DMS53 (cell line): ENCODE measurements at regions not wholly inside any gene's neighbourhood (a gene's known extent, or its start where the extent isn't known, plus 50 kb on each side); places are given as distances from the start of the nearest gene placed in this dataset.

ENCODE experiments used
- DNase-seq: peaks from one replicate; lab custom pipeline; 2025; lab: John Stamatoyannopoulos, UW

DNA sequence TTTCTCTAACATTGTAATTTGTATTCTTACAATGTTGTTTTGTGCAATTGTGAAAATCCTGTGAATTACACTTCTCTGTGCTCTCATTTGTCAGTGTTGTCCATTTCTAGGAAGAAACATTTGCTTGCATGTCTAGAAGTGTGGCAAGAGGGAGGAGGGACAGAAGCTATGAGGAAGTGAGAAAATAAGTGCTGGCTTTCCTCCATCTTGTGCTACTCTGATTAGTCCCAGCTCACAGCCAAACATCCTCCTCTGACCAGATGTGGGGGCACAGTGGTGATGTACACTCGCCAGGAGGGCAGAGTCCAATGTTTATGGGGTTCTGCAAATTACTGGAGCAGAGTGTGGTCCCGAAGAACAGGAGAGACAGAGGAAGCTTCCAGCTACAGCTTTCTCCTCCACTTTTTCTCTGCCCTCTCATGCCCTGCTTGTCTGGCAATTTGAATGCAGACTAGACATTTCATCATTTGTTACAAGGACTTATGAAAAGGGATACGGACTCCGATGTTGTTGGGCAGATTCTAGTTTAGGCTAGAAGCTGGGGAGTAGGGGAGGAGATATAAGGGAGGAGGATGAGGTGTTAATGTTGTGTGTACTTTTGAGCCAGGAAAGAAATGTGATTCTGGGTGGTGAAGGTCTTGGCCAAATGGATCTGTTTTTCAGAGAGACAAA, 131.0 kb upstream of the C1GALT1 start:
- DNase-seq, result peak; percentile 9

DNA sequence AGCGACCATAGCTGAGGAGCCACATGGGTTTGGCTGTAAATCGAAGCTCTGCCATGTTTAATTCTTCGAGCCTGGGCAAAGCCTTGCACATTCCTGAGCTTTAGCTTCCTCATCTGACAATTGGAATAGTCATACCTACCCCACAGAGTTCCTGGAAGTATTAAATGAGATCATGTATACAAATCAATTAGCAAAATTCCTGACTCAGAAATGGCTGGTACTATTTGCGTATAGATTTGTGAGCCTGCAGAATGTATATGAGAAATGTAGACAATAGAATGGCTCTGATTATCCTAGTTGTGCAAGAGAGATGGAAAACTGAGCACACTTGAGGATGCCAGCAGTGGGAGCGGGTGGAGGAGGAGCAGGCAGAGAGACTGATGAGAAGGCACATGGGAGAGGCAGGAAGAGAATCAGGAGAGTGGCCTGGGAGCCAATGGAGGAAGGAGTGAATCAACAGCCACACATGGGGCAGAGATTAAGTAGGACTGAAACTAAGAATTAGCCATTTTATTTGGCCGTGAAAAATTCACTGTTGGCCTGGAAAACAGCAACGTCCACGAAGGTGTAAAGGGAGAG, 128.0 kb upstream of the C1GALT1 start:
- DNase-seq, result no peak

DNA sequence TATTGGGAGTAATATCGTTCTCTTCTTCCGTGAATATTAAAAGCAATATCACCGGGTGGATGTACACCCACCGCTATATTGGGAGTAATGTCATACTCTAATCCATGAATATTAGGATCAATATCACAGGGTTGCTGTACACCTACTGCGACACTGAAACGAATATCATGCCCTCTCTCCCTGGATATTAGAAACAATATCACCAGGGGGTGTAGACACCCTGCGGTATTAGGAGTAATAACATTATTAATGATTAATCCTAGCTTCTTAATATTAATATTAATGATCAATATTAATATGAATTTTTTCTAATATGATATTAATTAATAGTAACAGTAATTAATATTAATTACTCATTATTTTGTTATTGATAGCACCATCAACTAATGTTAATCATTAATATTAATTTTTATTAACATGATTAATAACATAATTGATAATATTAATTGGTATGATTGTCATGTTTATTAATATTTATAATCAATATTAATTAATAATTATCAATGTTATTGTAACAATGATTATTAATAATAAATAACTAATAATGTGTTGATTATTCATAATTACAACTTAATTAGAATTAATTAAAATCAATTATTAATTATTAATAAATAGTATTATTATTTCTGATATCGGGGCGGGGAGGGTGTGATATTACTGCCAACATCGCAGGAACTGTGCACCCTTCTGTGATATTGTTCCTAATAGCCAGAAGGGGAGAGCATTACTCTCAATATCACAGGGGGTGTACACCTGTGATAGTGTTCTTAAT, 121.3 kb upstream of the C1GALT1 start:
- DNase-seq, result no peak

DNA sequence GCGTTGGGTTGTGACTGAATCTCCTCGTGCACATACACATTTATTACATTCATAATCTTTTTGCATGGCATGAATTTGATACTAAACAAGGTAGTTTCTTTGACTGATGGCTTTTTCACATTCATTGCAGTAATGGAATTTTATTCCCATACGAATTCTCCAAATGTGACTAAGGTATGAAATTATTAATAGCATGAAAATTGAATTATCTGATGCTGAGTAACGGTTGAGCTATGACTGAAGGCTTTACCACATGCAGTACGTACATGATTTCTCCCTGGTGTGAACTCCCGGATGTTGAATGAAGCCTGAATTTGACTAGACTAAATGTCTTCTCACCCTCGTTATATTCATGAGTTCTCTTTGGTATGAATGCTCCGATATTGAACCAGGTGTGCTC, 104.4 kb upstream of the C1GALT1 start:
- no peak for DNase-seq

DNA sequence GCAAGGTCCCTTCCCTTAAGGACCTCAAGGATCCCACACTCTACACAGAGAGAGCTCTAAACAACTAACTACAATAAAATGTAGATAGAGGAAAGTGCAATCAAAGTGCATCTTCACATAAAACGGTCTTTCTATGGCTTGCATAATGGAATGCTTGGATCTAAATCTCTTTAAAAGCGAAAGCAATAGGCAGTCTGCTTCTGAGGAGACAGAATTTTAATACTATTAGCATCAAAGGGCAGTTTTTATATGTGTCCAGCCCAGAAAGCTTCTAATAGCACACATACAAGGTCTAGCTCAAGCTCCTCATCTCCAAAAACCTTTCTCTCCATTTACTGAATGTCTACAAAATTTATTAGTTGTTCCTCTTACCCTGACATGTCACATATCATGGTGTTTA, 101.5 kb upstream of the C1GALT1 start:
- no peak for DNase-seq

DNA sequence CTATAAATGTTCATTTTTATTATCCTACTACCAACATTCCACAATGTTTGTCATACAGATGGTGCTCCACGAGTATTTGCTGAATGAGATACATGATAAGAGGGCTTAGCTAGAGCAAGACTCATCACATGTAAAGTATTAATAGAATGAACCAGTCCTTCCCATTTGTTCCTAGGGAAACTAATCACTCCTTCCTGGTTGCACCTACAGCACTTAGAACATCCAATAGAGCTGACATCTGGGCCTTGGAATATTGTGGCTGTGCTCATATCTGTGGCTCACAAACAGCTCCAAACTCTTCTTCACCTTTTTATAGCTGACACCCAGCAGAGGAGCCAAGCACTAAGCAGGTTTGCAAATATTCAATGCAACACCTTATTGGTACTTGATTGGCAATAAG, 91.9 kb upstream of the C1GALT1 start:
- no peak for DNase-seq

DNA sequence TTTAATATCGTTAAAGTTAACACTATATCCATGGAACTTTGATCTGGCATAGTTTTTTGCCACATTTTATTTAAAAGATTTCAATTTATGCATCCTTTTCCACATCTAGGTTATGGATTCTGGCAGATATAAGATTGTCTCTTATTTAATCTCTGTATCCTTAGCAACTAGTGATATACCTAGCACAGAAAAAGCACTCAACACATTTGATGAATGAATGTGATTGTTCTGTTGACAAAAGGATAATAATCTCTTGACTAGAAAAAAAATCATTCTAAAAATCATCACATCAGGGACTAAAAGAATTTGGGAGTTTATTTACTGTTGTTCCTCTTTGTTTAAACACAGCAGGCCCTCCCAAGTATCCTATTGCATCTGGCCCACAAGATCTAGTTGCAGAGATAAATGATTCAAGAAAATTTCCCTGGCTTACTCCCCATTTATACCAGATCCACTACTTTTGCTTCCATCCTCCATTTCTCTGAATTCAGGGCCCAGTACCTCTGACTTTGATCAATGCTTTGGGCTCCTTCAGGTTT, 84.0 kb upstream of the C1GALT1 start:
- no peak for DNase-seq

DNA sequence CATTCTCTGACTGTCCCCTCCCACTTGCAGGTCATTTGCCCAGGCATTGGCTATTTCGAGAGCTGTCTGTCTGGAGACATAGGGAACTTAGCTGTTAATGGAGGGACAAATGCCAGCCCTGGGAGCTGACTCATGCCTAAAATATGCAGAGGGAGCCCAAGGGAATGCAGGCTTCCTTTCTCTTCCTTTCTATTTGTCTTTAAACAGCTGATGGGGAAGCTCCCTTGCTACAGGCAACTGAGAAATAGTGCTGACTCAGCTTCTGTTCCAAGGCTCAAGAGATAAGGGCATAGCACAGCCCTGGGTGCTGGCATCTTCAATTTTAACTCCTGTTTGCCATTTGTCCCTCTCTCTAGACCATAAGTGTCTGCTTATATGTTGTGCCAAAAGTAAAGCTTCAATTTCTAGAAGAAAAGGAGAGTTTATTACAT, 82.7 kb upstream of the C1GALT1 start:
- DNase-seq, result peak; percentile 87

DNA sequence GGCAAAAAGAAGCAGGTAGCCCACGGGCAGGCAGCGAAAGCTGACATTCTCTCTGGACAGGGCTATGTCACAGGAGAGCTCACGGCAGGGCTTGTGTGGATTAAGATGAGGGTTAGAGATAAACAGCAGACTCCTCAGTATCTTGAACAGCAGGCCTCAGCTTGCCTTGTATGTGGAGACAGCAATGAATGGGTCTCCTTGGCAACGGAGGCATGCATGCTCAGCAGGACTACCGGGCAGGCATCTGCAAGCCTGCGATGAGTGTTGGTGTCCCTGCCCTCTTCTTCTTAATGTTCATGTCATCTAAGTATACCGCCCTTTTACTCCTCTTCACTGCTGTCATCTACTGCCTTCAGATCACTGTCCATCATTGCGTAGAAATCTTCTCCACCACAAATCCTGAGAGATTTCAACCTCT, 81.9 kb upstream of the C1GALT1 start:
- DNase-seq, result peak; percentile 36

DNA sequence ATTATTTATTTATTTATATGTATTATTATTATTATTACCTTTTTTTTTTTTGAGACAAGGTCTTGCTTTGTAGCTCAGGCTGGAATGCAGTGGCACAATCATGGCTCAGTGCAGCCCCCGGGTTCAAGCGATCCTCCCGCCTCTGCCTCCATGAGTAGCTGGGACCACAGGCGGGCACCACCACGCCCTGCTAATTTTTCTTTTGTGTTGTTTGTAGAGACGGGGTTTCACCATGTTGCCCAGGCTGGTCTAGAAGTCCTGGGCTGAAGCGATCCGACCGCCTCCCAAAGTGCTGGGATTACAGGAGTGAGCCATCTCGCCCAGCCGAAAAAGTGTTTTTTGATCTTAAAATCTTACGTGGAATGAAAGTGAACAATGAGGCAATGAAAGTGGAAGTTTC, 79.4 kb upstream of the C1GALT1 start:
- DNase-seq, result no peak

DNA sequence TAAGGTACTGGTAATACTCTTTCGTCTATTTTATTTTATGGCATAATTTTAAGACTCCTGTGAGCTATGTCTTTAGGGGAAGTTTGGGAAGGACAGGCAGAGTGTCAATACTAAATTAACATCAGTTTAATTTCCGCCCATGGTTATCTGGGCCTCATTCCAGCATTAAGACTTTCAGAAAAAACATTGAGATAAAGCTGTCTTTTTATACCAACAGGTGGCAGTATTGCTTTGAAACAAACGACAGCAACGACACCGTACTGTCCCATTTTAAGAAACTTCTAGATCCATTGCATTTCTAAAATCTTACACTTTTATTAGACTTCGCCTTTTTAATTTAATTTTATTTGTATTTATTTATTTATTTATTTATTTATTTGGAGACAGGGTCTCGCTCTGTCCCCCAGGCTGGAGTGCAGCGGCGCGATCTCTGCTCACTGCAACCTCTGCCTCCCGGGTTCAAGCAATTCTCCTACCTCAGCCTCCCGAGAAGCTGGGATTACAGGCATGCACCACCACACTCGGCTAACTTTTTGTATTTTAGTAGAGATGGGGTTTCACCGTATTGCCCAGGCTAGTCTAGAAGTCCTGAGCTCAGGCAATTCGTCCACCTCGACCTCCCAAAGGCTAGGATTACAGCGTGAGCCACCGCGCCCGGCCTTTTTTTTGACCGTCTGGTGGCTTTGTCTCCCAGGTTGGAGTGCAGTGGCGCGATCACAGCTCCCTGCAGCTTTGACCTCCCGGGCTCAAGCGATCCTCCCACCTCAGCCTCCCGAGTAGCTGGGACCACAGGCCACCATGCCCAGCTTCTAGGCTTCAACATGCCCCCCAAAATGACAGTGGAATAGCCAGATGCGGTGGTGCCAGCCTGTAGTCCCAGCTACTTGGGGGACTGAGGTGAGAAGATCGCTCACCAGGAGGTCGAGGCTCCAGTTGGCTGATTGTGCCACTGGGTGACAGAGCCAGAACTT, 78.7 kb upstream of the C1GALT1 start:
- DNase-seq, result peak; percentile 85

DNA sequence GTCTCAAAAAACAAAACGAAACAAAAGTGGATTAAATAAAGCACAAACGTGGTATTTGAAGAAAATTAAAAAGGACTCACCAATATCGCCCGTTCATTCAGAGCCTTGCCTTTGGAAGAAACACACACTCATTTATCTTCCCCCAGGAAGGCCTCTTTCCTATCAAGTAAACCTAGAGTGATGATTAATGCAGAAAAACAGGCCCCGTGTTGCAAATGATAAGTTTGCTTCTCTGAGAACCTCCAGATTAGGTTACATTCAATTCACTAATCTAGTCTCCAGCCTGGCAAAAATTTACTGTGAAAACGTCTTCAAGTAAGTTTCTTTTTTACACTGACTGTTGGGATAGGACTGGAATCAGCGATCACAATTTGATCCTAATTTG, 78.0 kb upstream of the C1GALT1 start:
- no peak for DNase-seq

DNA sequence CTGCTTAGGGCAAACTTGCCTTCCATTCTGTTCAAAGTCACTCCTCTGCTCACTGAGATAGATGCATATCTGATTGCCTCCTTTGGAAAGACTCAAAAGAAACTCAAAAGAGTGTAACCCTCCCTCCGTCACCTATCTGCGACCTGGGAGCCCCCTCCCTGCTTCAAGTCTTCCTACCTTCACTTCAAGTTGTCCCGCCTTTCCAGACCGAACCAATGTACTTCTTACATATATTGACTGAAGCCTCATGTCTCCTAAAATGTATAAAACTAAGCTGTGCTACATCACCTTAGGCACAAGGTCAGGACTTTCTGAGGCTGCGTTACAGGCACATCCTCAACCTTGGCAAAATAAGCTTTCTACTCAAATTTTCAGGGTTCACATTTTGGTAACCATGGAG, 77.4 kb upstream of the C1GALT1 start:
- no peak for DNase-seq

DNA sequence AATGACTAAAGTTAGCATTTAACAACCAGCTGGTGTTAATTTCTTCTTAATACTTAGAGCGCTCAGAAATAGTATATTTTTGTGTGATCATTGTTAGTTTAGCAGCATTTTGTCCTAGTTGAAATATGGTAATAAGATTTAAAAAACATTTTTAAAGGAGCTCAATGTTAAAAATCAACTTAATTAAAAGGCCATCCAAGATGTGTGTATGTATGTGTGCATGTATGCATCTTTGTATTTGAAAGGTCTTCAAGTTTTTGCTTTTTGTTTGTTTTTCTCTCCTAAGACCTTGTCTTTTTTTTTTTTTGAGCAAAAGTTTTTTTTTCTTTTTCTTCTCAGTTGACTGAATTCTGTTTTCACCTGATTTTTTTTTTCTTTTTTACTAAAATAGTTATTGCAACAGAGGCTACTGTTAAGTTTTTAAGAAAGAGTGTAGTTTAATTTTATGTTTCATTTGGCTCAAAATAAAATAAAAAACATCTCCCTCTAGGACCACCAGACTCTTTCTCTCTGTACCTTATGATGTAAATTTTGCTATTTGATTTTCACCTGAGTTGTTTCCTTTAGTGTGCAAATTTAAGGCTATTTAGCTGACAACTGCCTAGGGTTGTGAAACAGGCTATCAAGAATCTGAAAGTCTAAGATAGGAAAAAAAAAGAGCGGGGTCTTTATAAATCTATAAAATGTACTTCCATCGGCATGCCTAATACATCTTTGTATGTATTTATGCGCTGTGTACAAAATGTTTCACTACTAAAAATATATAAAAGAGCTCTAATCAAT, 76.4 kb upstream of the C1GALT1 start:
- no peak for DNase-seq

DNA sequence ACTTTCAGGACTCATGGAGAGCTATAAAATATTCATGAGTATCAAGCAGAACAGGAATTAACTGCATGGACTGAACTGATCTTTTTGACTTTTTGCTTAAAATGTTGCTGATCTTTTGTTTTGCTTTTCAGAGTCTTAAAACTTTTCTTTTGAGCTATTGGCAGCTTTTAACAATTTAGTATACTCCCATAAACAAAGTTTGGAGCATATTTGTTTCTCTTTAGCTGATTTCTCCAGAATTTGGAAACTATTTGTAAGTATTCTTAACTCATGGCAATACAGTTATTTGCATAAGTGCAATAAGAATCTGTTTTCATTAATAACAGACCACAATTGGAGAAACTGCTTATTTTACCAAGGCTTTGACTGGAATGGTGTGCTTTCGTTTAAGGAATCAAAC, 73.4 kb upstream of the C1GALT1 start:
- no peak for DNase-seq

DNA sequence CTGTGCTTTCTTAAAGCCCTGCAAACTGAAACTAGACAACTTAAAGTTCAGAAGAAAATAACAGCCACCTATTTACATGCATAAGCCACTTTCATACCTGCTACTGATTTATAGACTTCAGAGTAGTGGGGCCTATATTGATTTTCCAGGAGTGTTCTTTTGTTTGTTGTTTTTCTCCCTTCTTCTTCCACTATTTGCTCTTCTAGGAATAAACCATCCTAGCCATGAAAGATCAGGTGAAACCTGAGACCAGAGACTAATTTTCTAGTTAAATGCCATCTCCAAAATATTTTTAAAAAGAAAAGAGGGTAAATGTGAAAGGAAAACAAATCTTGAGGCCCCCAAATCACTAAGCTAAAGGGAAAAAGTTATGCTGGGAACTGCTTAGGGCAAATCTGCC, 72.4 kb upstream of the C1GALT1 start:
- no peak for DNase-seq

DNA sequence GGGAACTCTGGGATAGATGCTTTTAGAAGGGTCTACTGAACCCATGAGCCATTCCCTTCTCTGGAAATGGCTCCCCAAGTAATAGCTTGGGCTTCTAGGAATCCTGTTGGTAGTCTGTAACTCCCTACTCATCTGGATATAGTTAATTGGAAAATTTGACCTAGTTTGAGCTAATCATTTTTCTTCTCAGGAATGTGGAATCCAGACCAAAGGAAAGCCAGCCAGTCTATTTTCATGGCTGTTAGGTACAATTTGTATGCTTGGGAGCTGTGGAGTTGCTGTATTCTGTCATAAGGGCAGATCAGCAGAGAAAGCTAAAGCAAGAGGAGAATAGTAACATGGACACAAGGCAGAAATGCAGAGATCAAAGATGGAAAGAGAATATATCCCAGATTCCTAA, 71.6 kb upstream of the C1GALT1 start:
- no peak for DNase-seq

DNA sequence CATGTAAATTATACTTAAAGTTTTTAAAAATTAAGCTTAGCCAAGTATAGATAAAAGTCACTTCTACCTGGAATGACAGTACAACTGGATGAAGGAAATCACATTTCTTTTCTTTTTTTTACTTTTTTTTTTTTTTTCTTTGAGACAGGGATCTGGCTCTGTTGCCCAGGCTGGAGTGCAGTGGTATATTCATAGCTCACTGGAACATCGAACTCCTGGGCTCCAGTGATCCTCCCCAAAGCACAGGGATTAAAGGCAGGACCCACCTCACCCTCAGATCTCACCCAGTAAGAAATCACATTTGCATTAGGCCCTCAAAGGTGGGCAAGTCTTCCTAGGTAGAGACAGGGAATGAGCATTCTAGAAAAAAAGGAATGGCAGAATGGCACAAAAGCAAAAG, 69.5 kb upstream of the C1GALT1 start:
- DNase-seq, result no peak

DNA sequence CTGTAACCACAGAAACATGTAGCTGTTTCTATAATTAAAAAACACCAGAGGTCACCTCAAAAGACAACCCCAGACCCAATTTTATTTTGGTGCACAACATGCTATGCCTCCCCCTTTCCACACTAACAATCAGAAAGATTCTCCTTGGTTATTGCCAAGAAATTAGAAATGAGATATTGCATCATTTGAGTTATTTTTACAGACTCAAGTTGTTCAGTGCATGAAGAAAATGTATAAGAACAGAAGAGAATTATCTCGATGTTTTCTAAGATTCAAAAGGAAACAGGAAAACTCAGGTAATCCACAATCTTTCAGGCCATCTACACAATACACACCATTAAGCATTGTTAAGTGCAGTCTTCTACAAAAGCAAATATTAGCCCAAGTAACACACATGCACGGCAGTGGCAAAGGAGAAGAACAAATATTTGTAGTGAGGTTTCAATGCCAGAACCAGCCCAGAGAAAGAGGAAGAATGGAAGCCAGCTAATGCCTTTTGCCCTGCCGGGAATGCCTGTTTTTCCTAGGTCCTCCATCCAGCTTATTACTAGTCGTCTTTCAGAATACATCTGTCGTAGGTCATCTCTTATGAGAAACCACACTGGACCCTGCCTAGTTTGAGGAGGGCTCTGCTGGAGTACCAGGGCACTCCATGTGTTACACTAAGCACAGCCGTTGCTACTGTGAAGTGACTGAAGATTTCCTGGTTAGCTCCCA, 67.6 kb upstream of the C1GALT1 start:
- peak; percentile 96 for DNase-seq

DNA sequence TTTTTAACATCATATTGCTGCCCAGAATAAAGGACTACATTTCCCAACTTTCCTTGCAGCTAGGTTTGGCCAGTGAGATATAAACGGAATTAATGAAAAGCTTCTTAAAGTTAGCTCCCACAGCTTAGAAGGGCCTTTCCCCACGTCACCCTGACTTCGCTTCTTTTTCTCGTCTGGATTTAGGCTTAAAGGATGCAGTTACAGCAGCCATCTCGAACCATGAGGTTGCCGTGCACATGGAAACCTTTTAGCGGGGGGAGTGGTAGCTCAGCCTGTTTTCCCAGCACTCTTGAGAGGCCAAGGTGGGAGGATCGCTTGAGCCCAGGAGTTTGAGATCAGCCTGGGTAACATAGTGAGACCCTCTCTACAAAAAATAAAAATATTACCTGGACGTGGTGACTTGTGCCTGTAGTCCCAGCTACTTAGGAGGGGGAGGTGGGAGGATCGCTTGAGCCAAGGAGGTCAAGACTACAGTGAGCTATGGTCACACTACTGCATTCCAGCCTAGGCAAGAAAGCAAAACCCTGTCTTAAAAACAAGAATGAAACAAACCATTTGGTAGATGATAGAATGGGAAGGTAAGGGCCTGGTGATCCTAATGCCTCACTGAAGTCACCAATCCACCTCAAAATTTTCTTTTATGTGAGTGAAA, 64.3 kb upstream of the C1GALT1 start:
- no peak for DNase-seq
